ENCODE measurements at regions not wholly inside any gene's neighbourhood (a gene's known extent, or its start where the extent isn't known, plus 50 kb on each side); places are given as distances from the start of the nearest gene placed in this dataset.

DNA sequence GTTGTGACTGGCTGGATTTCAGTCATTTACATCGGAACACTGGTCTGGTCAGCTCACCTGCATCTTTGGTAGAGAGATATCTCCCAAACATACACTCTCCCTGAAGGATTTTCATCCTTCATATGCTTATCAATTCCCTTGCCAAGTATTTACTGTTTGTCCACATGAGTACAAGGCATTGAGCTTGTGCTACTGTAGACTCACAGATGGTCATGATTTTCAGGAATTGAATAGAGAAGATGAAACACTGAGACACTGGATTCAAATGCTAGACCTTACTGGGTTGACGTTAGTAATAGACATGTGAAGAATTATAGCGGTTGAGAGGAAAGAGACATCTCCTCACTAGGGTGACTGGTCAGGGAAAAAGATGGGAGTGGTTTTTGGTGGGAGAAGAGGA is 62.9 kb upstream of the ABL1 start:
- DNase-seq (ENCODE audit: low read depth), result no peak

DNA sequence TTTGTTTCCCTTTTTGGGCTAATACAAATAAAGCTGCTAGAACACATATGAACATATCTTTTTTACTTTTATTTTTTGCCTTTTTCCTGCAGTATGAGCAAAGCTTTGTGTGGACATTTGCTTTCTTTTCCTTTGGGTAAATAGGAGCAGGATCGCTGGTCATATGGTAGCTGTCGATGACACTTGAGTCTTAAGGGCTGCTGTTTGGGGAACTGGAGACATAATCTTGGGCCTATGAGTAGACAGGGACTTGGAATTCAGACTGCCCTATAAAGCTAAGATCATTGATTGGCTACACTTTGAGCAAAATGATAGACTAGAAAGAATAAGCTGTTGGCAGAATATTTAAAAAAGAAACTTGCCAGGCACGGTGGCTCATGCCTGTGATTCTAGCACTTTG is 60.9 kb upstream of the ABL1 start:
- H3K4me3 ChIP-seq (replicated peaks; ENCODE audit: low read depth, low read length), result no peak overlapping the region
- TF ChIP-seq, protein P1, sequence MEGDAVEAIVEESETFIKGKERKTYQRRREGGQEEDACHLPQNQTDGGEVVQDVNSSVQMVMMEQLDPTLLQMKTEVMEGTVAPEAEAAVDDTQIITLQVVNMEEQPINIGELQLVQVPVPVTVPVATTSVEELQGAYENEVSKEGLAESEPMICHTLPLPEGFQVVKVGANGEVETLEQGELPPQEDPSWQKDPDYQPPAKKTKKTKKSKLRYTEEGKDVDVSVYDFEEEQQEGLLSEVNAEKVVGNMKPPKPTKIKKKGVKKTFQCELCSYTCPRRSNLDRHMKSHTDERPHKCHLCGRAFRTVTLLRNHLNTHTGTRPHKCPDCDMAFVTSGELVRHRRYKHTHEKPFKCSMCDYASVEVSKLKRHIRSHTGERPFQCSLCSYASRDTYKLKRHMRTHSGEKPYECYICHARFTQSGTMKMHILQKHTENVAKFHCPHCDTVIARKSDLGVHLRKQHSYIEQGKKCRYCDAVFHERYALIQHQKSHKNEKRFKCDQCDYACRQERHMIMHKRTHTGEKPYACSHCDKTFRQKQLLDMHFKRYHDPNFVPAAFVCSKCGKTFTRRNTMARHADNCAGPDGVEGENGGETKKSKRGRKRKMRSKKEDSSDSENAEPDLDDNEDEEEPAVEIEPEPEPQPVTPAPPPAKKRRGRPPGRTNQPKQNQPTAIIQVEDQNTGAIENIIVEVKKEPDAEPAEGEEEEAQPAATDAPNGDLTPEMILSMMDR (IDR thresholded peaks at IDR 0.05; ENCODE audit: low read length, missing control alignments), result no peak
- no peak for DNase-seq (ENCODE audit: low read depth)

More for the DNA sequence above, 62.9 kb upstream of the ABL1 start:
- TF ChIP-seq, protein P1 (IDR thresholded peaks at IDR 0.05; ENCODE audit: low read length, missing control alignments), result no peak
- no peak overlapping the region for H3K4me3 ChIP-seq (replicated peaks; ENCODE audit: low read depth, low read length)

DNA sequence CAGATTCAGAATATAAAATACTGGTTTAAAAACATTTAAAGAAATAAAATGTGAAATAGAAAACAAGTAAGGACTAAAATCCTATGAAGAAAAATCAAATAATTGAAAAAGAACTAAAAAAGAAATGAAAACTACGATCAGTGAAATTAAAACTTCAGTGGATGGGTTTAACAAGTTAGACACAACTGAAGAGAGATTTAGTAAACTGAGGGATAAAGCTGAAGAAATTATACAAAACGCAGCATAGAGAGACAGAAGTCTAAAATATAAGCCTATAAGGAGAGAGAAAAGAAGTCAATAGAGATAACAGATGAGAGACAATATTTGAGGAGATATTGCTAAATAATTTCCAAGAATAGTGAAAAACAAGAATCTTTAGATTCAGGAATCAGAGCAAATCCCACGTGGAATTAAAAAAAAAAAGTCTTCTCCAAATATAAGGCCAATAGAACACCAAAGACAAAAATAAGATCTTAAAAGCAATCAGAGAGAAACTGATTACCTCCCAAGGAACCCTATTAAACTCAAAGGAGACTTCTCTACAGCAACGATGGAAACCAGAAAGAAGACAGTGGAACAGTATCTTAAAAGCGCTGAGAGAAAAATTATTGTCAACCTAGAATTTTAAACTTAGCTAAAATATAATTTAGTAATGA is 59.6 kb upstream of the ABL1 start:
- no peak overlapping the region for H3K4me3 ChIP-seq (replicated peaks; ENCODE audit: low read depth, low read length)
- no peak for DNase-seq (ENCODE audit: low read depth)
- TF ChIP-seq, protein P1 (IDR thresholded peaks at IDR 0.05; ENCODE audit: low read length, missing control alignments), result no peak

DNA sequence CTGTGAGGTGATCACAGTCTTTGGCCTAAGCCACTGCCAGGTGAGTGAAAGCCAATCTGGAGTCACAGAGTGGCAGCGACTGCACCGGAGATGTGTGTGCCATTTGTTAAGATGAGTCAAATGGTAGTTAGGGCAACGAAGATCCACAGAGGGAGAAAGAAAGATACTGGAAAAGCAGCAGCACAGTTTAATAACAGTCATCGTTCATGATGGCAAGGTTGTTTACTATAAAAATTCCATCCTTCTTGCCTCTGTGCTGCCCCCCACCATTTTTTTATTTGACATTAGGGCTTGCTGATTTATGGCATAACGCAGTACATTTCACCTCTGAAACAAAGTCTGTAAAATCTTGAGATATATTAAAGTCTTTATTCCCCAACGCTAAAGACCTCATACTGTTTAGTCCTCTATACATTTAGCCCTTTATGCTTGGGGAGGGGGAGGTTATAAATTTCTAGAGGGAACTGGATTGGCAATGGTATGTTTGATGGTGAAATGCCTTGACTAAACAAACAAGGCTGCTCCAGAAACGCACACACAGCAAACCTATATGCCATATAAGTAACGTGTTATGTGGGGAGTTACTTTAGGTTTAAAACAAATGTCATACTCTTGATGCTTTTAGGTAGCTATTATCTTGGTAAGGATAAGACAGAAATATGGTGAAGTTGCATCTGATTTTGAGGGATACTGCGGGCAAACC is 55.8 kb upstream of the ABL1 start:
- DNase-seq (ENCODE audit: low read depth), result no peak
- TF ChIP-seq, protein P1 (IDR thresholded peaks at IDR 0.05; ENCODE audit: low read length, missing control alignments), result no peak
- H3K4me3 ChIP-seq (replicated peaks; ENCODE audit: low read depth, low read length), result no peak overlapping the region

DNA sequence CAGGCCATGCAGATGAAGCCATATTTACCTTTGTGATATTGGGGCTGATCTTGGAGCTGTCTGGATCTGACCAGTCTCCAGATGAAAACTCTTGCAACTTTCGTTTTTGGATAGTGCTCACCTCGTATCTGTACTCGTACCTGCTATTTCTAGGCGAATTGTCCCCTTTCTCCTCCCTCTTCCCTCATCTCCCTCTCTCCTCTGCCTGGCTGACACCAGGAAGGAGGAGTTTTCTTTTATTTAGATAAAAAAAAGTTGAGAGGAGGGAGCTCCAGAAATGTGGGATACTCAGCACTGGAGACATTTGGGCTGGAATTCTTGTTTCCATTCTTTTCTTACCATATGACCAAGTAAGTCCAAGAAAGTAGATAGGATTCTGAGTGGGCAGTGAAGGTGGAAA is 54.6 kb upstream of the ABL1 start:
- TF ChIP-seq, protein P1 (IDR thresholded peaks at IDR 0.05; ENCODE audit: low read length, missing control alignments), result no peak
- H3K4me3 ChIP-seq (replicated peaks; ENCODE audit: low read depth, low read length), result peak overlapping the region; percentile 53
- no peak for DNase-seq (ENCODE audit: low read depth)

DNA sequence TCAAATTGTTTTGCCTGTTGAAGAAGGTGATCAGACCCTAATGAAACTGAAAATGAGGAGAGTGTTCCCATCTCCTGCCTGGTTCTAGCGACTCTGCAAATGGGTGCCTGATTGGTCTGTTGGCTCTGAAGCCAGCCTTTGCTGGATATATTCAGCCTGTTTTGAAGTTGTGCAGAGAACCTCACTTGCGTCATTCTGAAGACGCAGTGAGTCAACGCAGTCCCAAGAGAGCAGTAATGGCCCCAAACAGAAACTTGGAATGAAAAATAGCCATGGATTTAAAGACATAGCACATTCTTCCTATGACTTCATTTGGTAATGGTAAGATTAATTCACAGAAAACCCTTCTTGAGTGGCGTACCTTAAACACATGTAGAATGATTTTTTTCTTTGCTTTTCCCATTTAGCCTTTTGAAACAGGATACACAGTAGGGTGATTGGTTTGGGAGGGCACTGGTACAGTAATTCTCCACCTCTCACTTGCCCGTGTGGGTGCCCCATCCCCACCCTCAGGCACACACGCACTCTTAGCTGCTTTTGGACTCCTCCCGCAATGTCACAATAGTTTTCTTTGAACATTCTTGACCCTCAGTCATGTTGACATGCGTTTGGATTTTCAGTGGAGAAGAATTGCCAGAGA is 54.1 kb upstream of the ABL1 start:
- H3K4me3 ChIP-seq (replicated peaks; ENCODE audit: low read depth, low read length), result peak overlapping the region; percentile 53
- peak; percentile 99 for DNase-seq (ENCODE audit: low read depth)
- TF ChIP-seq, protein P1 (IDR thresholded peaks at IDR 0.05; ENCODE audit: low read length, missing control alignments), result no peak
